Neuronal stem cell (in vitro differentiated cells): ENCODE measurements at regions not wholly inside any gene's neighbourhood (a gene's known extent, or its start where the extent isn't known, plus 50 kb on each side); places are given as distances from the start of the nearest gene placed in this dataset.

ENCODE experiments used
- DNase-seq: peaks from one replicate; pipeline ENCODE4 v3.0.0-alpha.2; 2013; ENCODE audit warnings: low spot score
- H2AFZ ChIP-seq: one replicate; pipeline ENCODE4 v1.6.1; 2013; ENCODE audit warnings: mild to moderate bottlenecking, low read length, inconsistent platforms
- H2AK5ac ChIP-seq: 2 replicates; pipeline ENCODE4 v1.6.1; 2013; ENCODE audit warnings: low read depth, mild to moderate bottlenecking, inconsistent platforms, low read length, moderate library complexity, mixed read lengths
- H2BK120ac ChIP-seq: 2 replicates; pipeline ENCODE4 v1.6.1; 2013; ENCODE audit warnings: low read depth, mild to moderate bottlenecking, inconsistent platforms, low read length, moderate library complexity, mixed read lengths
- H2BK12ac ChIP-seq: one replicate; pipeline ENCODE4 v1.6.1; 2013; ENCODE audit warnings: low read length, inconsistent platforms
- H2BK15ac ChIP-seq: 2 replicates; pipeline ENCODE4 v1.6.1; 2013; ENCODE audit warnings: mild to moderate bottlenecking, low read length, inconsistent platforms, mixed read lengths
- H2BK5ac ChIP-seq: one replicate; pipeline ENCODE4 v1.6.1; 2013; ENCODE audit warnings: inconsistent platforms, mild to moderate bottlenecking, low read length, moderate library complexity
- H3K14ac ChIP-seq: one replicate; pipeline ENCODE4 v1.6.1; 2013; ENCODE audit warnings: low read length, inconsistent platforms
- H3K18ac ChIP-seq: 2 replicates; pipeline ENCODE4 v1.6.1; 2013; ENCODE audit warnings: low read length, inconsistent platforms
- H3K23ac ChIP-seq: 2 replicates; pipeline ENCODE4 v1.6.1; 2013; ENCODE audit warnings: low read depth, mild to moderate bottlenecking, mixed read lengths, low read length, inconsistent platforms; ENCODE audit not compliant: poor library complexity
- H3K27ac ChIP-seq: replicated peaks from 3 replicates; pipeline ENCODE4 v1.5.1; 2013; ENCODE audit warnings: low read length, inconsistent platforms
- H3K27me3 ChIP-seq, 3 experiments: 2 replicates each; pipeline ENCODE4 v1.6.1; 2013; ENCODE audit warnings: low read length in 3 of 3, mild to moderate bottlenecking in 2 of 3, inconsistent platforms in 1 of 3, low read depth in 1 of 3, mixed read lengths in 1 of 3, moderate library complexity in 1 of 3; ENCODE audit not compliant: control insufficient read depth in 3 of 3, insufficient read depth in 3 of 3
- H3K36me3 ChIP-seq, 2 donors: replicated peaks in 1 of 2; 2 replicates each; pipeline ENCODE4 v1.6.1; 2013; ENCODE audit warnings: low read length in 2 of 2; ENCODE audit not compliant: control insufficient read depth in 2 of 2, insufficient read depth in 2 of 2
- H3K4ac ChIP-seq: 2 replicates; pipeline ENCODE4 v1.6.1; 2013; ENCODE audit warnings: inconsistent platforms, mild to moderate bottlenecking, low read length, moderate library complexity
- H3K4me1 ChIP-seq, 2 donors: 1 replicate in 1 of 2; 2 replicates in 1 of 2; pipeline ENCODE4 v1.6.1; 2013; ENCODE audit warnings: low read length in 2 of 2, low read depth in 1 of 2; ENCODE audit not compliant: control insufficient read depth in 2 of 2, insufficient read depth in 1 of 2
- H3K4me2 ChIP-seq: one replicate; pipeline ENCODE4 v1.6.1; 2013; ENCODE audit warnings: mild to moderate bottlenecking, low read length, inconsistent platforms; ENCODE audit not compliant: insufficient read depth, poor library complexity, severe bottlenecking
- H3K4me3 ChIP-seq, 2 donors: 2 replicates each; pipeline ENCODE4 v1.5.1; 2013; ENCODE audit warnings: low read length in 2 of 2, mild to moderate bottlenecking in 2 of 2, inconsistent platforms in 1 of 2, moderate library complexity in 1 of 2
- H3K79me1 ChIP-seq: one replicate; pipeline ENCODE4 v1.6.1; 2013; ENCODE audit warnings: low read depth, mild to moderate bottlenecking, inconsistent platforms, low read length, moderate library complexity
- H3K9ac ChIP-seq: one replicate; pipeline ENCODE4 v1.6.1; 2013; ENCODE audit warnings: mild to moderate bottlenecking, low read depth, low read length, inconsistent platforms; ENCODE audit not compliant: poor library complexity
- H3K9me3 ChIP-seq, 2 donors: replicated peaks in 1 of 2; 2 replicates each; pipeline versions ENCODE3 to v1.6.1; 2013; ENCODE audit warnings: low read length in 2 of 2, mild to moderate bottlenecking in 2 of 2, inconsistent platforms in 1 of 2, low read depth in 1 of 2, mixed read lengths in 1 of 2, moderate library complexity in 1 of 2; ENCODE audit not compliant: control insufficient read depth in 2 of 2, insufficient read depth in 1 of 2
- H4K8ac ChIP-seq: one replicate; pipeline ENCODE4 v1.6.1; 2013; ENCODE audit warnings: low read depth, mild to moderate bottlenecking, inconsistent platforms, low read length, moderate library complexity
- H4K91ac ChIP-seq: one replicate; pipeline ENCODE4 v1.6.1; 2013; ENCODE audit warnings: low read length, low read depth, mild to moderate bottlenecking, inconsistent platforms; ENCODE audit not compliant: poor library complexity
- WGBS, 2 donors: extraction: QIAGEN DNeasy Blood & Tissue Kit; methylation state at CpG; one replicate each; pipeline ENCODE4 v1.1.7; 2013; ENCODE audit warnings: missing lambda C conversion rate in 2 of 2, mixed read lengths in 1 of 2; ENCODE audit not compliant: insufficient read length in 2 of 2, insufficient replicate concordance in 1 of 2; ENCODE audit errors: extremely low coverage in 2 of 2; 5-methylcytosine and 5-hydroxymethylcytosine counted together

GRCh38 chr21:26284531-26284930 is 114.0 kb upstream of the APP start:
- H3K4me2 ChIP-seq, result no peak overlapping the region

GRCh38 chr21:26282058-26282457 is 111.5 kb upstream of the APP start:
- Histone ChIP-seq H3K9ac (no peak overlapping the region), H2BK5ac (no peak overlapping the region), H3K4ac (no peak overlapping the region), H2BK120ac (no peak overlapping the region), H2AK5ac (no peak overlapping the region), H3K14ac (no peak overlapping the region), H3K18ac (no peak overlapping the region), H2BK12ac (no peak overlapping the region), H3K9me3 (no peaks in the 10 kb centered on the region), H3K79me1 (no peaks in the 10 kb centered on the region), H4K8ac (no peak overlapping the region), H3K27me3 (no peaks in the 10 kb centered on the region), H3K36me3 (no peaks in the 10 kb centered on the region), H3K23ac (no peak overlapping the region), H2BK15ac (no peak overlapping the region), H2AFZ (no peak overlapping the region), H3K4me1 (peaks cover 5 to 6% of the 10 kb centered on the region in 2 donors), H3K27ac (no peak overlapping the region), H4K91ac (no peak overlapping the region), H3K4me3 (no peak overlapping the region), H3K4me2 (no peak overlapping the region)
- DNase-seq, result no peak
- WGBS, 2 donors, result no CpG with 5 or more reads among the region's 4 CpGs

More at GRCh38 chr21:26284531-26284930, 114.0 kb upstream of the APP start:
- Histone ChIP-seq H4K8ac (no peak overlapping the region), H3K9me3 (no peaks in the 10 kb centered on the region), H3K14ac (no peak overlapping the region), H3K4me1 (peaks cover 5 to 6% of the 10 kb centered on the region in 2 donors), H3K4ac (no peak overlapping the region), H3K23ac (no peak overlapping the region), H2BK15ac (no peak overlapping the region), H3K79me1 (no peaks in the 10 kb centered on the region), H3K27ac (no peak overlapping the region), H3K36me3 (no peaks in the 10 kb centered on the region), H2AK5ac (no peak overlapping the region), H2BK5ac (no peak overlapping the region), H3K18ac (no peak overlapping the region), H3K27me3 (no peaks in the 10 kb centered on the region), H2BK120ac (no peak overlapping the region), H3K9ac (no peak overlapping the region), H2BK12ac (no peak overlapping the region), H3K4me3 (no peak overlapping the region), H4K91ac (no peak overlapping the region), H2AFZ (no peak overlapping the region)
- no peak for DNase-seq
- WGBS, 2 donors, result no CpG with 5 or more reads among the region's 1 CpG

GRCh38 chr21:26281506-26281905 is 110.9 kb upstream of the APP start:
- Histone ChIP-seq H2BK5ac (no peak overlapping the region), H3K23ac (no peak overlapping the region), H3K36me3 (no peaks in the 10 kb centered on the region), H3K4ac (no peak overlapping the region), H2AK5ac (no peak overlapping the region), H2BK120ac (no peak overlapping the region), H3K4me1 (peaks cover 5 to 6% of the 10 kb centered on the region in 2 donors), H3K14ac (no peak overlapping the region), H2AFZ (no peak overlapping the region), H2BK12ac (no peak overlapping the region), H2BK15ac (no peak overlapping the region), H3K4me2 (no peak overlapping the region), H3K9me3 (no peaks in the 10 kb centered on the region), H4K91ac (no peak overlapping the region), H3K79me1 (no peaks in the 10 kb centered on the region), H3K4me3 (no peak overlapping the region), H3K18ac (no peak overlapping the region), H3K9ac (no peak overlapping the region), H3K27ac (no peak overlapping the region), H3K27me3 (no peaks in the 10 kb centered on the region), H4K8ac (no peak overlapping the region)
- DNase-seq, result no peak
- no CpG with 5 or more reads among the region's 2 CpGs for WGBS, 2 donors

GRCh38 chr21:26280775-26281174 is 110.2 kb upstream of the APP start:
- Histone ChIP-seq H3K4me1 (peaks cover 5 to 6% of the 10 kb centered on the region in 2 donors), H3K9ac (no peak overlapping the region), H3K36me3 (no peaks in the 10 kb centered on the region), H4K8ac (no peak overlapping the region), H4K91ac (no peak overlapping the region), H3K18ac (no peak overlapping the region), H3K9me3 (no peaks in the 10 kb centered on the region), H2BK5ac (no peak overlapping the region), H2AFZ (no peak overlapping the region), H2BK15ac (no peak overlapping the region), H2BK12ac (no peak overlapping the region), H3K27me3 (no peaks in the 10 kb centered on the region), H3K4ac (no peak overlapping the region), H2BK120ac (no peak overlapping the region), H3K14ac (no peak overlapping the region), H3K4me2 (no peak overlapping the region), H2AK5ac (no peak overlapping the region), H3K27ac (no peak overlapping the region), H3K79me1 (no peaks in the 10 kb centered on the region), H3K4me3 (no peak overlapping the region), H3K23ac (no peak overlapping the region)
- WGBS, 2 donors, result no CpG with 5 or more reads among the region's 3 CpGs
- no peak for DNase-seq
